ENCODE measurements at regions not wholly inside any gene's neighbourhood (a gene's known extent, or its start where the extent isn't known, plus 50 kb on each side); places are given as distances from the start of the nearest gene placed in this dataset.

DNA sequence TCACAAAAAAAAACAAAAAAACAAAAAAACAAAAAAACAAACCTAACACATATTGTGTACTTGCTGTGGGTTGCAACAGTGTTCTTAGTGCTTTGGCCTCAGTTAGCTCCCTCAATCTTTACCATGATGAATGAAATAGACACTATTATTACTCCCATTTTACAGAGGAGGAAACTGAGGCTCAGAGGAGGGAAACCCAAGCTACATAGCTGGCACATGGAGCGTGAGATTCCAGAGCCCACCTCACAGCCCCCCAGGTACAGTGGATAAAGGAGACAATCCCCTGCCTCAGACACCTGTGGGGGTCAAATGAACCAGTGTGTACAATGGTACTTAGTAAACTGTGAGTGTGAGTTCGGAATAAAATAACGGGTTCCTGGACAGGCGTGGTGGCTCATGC, 104.9 kb upstream of the SMAD3 start:
- TF ChIP-seq FOXM1 (IDR thresholded peaks at IDR 0.05; ENCODE audit: borderline replicate concordance, low read depth) (no peak), RAD21 (IDR thresholded peaks at IDR 0.05; ENCODE audit: low read depth) (no peak), NFIC (IDR thresholded peaks at IDR 0.05) (no peak), TAF1 (IDR thresholded peaks at IDR 0.05; ENCODE audit: low read depth) (no peak), EGR1 (IDR thresholded peaks at IDR 0.05) (no peak)

GRCh38 chr15:66961407-66961884, 104.0 kb upstream of the SMAD3 start:
- TF ChIP-seq RAD21 (IDR thresholded peaks at IDR 0.05; ENCODE audit: low read depth), result no peak
- TF ChIP-seq ZBTB7A (IDR thresholded peaks at IDR 0.05; ENCODE audit: low read depth), result no peak
- no peak for TF ChIP-seq TAF1 (IDR thresholded peaks at IDR 0.05; ENCODE audit: low read depth)
- TF ChIP-seq, protein P1, sequence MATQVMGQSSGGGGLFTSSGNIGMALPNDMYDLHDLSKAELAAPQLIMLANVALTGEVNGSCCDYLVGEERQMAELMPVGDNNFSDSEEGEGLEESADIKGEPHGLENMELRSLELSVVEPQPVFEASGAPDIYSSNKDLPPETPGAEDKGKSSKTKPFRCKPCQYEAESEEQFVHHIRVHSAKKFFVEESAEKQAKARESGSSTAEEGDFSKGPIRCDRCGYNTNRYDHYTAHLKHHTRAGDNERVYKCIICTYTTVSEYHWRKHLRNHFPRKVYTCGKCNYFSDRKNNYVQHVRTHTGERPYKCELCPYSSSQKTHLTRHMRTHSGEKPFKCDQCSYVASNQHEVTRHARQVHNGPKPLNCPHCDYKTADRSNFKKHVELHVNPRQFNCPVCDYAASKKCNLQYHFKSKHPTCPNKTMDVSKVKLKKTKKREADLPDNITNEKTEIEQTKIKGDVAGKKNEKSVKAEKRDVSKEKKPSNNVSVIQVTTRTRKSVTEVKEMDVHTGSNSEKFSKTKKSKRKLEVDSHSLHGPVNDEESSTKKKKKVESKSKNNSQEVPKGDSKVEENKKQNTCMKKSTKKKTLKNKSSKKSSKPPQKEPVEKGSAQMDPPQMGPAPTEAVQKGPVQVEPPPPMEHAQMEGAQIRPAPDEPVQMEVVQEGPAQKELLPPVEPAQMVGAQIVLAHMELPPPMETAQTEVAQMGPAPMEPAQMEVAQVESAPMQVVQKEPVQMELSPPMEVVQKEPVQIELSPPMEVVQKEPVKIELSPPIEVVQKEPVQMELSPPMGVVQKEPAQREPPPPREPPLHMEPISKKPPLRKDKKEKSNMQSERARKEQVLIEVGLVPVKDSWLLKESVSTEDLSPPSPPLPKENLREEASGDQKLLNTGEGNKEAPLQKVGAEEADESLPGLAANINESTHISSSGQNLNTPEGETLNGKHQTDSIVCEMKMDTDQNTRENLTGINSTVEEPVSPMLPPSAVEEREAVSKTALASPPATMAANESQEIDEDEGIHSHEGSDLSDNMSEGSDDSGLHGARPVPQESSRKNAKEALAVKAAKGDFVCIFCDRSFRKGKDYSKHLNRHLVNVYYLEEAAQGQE (IDR thresholded peaks at IDR 0.05; ENCODE audit: low read depth), result no peak
- no peak for TF ChIP-seq CREB1 (IDR thresholded peaks at IDR 0.05; ENCODE audit: low read depth)
- no peak for TF ChIP-seq TEAD4 (IDR thresholded peaks at IDR 0.05)
- no peak for TF ChIP-seq EGR1 (IDR thresholded peaks at IDR 0.05)
- no peak for TF ChIP-seq TCF12 (IDR thresholded peaks at IDR 0.05; ENCODE audit: low read depth)
- no peak for TF ChIP-seq CEBPB (IDR thresholded peaks at IDR 0.05)
- TF ChIP-seq YY1 (IDR thresholded peaks at IDR 0.05; ENCODE audit: low read depth), result no peak
- TF ChIP-seq NFIC (IDR thresholded peaks at IDR 0.05), result no peak
- no peak for TF ChIP-seq FOXM1 (IDR thresholded peaks at IDR 0.05; ENCODE audit: borderline replicate concordance, low read depth)
- TF ChIP-seq USF1 (IDR thresholded peaks at IDR 0.05), result no peak
- TF ChIP-seq EP300 (IDR thresholded peaks at IDR 0.05; ENCODE audit: borderline replicate concordance), result no peak

GRCh38 chr15:66961901-66962300, 103.5 kb upstream of the SMAD3 start:
- TF ChIP-seq RAD21 (IDR thresholded peaks at IDR 0.05; ENCODE audit: low read depth) (no peak), ZBTB7A (IDR thresholded peaks at IDR 0.05; ENCODE audit: low read depth) (no peak)

DNA sequence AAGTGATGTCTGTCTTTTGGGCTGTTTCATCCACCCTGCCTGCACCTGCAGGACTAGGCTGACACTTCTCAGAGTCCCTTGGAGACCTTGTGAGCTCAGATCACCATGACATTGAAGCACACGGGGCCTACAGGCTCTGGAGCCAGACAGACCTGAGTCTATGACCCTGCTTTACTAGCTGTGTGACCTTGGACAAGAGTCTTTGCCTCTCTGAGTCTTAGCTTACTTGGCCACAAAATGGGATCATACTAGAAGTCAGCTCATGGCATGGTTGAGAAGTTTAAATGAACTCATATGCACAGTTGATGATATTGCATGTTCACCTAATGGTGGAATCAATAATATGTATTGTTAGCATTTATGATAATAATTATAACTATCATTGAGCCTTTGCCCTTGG, 102.9 kb upstream of the SMAD3 start:
- TF ChIP-seq, protein P1 (IDR thresholded peaks at IDR 0.05; ENCODE audit: low read depth), result no peak
- TF ChIP-seq, protein P2, sequence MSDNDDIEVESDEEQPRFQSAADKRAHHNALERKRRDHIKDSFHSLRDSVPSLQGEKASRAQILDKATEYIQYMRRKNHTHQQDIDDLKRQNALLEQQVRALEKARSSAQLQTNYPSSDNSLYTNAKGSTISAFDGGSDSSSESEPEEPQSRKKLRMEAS (IDR thresholded peaks at IDR 0.05), result no peak
- no peak for TF ChIP-seq TCF12 (IDR thresholded peaks at IDR 0.05; ENCODE audit: low read depth)
- TF ChIP-seq YY1 (IDR thresholded peaks at IDR 0.05; ENCODE audit: low read depth), result no peak
- no peak for TF ChIP-seq CEBPB (IDR thresholded peaks at IDR 0.05)
- TF ChIP-seq ZBTB7A (IDR thresholded peaks at IDR 0.05; ENCODE audit: low read depth), result no peak
- TF ChIP-seq USF1 (IDR thresholded peaks at IDR 0.05), result no peak
- no peak for TF ChIP-seq TEAD4 (IDR thresholded peaks at IDR 0.05)
- no peak for TF ChIP-seq TAF1 (IDR thresholded peaks at IDR 0.05; ENCODE audit: low read depth)
- no peak for TF ChIP-seq CREB1 (IDR thresholded peaks at IDR 0.05; ENCODE audit: low read depth)
- TF ChIP-seq NFIC (IDR thresholded peaks at IDR 0.05), result no peak

DNA sequence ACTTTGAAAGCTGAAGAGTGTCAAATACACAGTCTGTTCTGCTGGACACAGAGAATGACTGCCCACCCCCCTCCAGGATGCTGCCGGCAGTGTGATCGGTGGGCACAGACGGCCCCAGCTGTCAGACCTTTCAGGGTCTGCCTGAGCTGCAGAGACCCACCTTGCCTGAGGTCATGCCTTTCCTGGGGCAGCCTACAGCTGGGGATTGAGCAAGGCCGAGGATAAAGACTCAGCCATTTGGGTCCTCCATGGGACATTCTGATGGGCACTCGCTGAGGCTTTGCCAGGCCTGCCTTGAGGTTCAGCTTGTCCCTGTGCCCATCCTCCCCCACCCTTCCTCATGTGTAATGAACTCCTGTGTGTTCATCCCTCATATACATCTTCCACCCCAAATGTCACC, 102.3 kb upstream of the SMAD3 start:
- TF ChIP-seq FOXM1 (IDR thresholded peaks at IDR 0.05; ENCODE audit: borderline replicate concordance, low read depth), result no peak
- no peak for TF ChIP-seq EP300 (IDR thresholded peaks at IDR 0.05; ENCODE audit: borderline replicate concordance)
- TF ChIP-seq, protein P1 (IDR thresholded peaks at IDR 0.05; ENCODE audit: low read depth), result no peak
- TF ChIP-seq, protein P2 (IDR thresholded peaks at IDR 0.05), result no peak
- no peak for TF ChIP-seq TEAD4 (IDR thresholded peaks at IDR 0.05)
- no peak for TF ChIP-seq YY1 (IDR thresholded peaks at IDR 0.05; ENCODE audit: low read depth)
- TF ChIP-seq RAD21 (IDR thresholded peaks at IDR 0.05; ENCODE audit: low read depth), result no peak
